ENCODE measurements at regions not wholly inside any gene's neighbourhood (a gene's known extent, or its start where the extent isn't known, plus 50 kb on each side); places are given as distances from the start of the nearest gene placed in this dataset.
"Not testable (repeated sequence)": the region's sequence is repeated elsewhere in the genome, so short reads cannot be mapped to it uniquely, and the experiment has no call there.

- no peaks in the 10 kb centered on the region for H3K9me3 ChIP-seq
- WGBS: 89% methylated on average over 4 of the region's 4 CpGs
- H3K4me1 ChIP-seq: no peaks in the 10 kb centered on the region
- no peaks in the 10 kb centered on the region for H3K27me3 ChIP-seq
- no peak for TF ChIP-seq POLR2AphosphoS5 (IDR thresholded peaks at IDR 0.05)
- H3K4me3 ChIP-seq: no peak overlapping the region
- no peaks in the 10 kb centered on the region for H3K36me3 ChIP-seq
- no peak for DNase-seq (ENCODE audit: low spot score in 2 of 2)
- H3K27ac ChIP-seq: no peak overlapping the region
Observed at GRCh38 chr17:70520956-70521355, 351.6 kb downstream of the KCNJ2 start.

GRCh38 chr17:70521821-70522256 lies 352.5 kb downstream of the KCNJ2 start:
- Histone ChIP-seq H3K27ac (no peak overlapping the region), H3K4me3 (no peak overlapping the region), H3K36me3 (no peaks in the 10 kb centered on the region), H3K9me3 (no peaks in the 10 kb centered on the region), H3K4me1 (no peaks in the 10 kb centered on the region), H3K27me3 (no peaks in the 10 kb centered on the region)
- DNase-seq (ENCODE audit: low spot score in 2 of 2): no peak
- no peak for TF ChIP-seq POLR2A (IDR thresholded peaks at IDR 0.05)
- TF ChIP-seq POLR2AphosphoS5 (IDR thresholded peaks at IDR 0.05): no peak
- no peak for TF ChIP-seq EP300 (IDR thresholded peaks at IDR 0.05)
- no peak for TF ChIP-seq CTCF (IDR thresholded peaks at IDR 0.05)
- WGBS: 4% methylated on average over 3 of the region's 3 CpGs

GRCh38 chr17:70523426-70523825 lies 354.1 kb downstream of the KCNJ2 start:
- H3K4me3 ChIP-seq: no peak overlapping the region
- no peak for TF ChIP-seq EP300 (IDR thresholded peaks at IDR 0.05)
- no peak for DNase-seq (ENCODE audit: low spot score in 2 of 2)
- H3K27me3 ChIP-seq: no peaks in the 10 kb centered on the region
- H3K9me3 ChIP-seq: no peaks in the 10 kb centered on the region
- H3K36me3 ChIP-seq: no peaks in the 10 kb centered on the region
- no peak overlapping the region for H3K27ac ChIP-seq
- no peaks in the 10 kb centered on the region for H3K4me1 ChIP-seq
- WGBS: 73% methylated on average over 4 of the region's 4 CpGs

GRCh38 chr17:70525035-70525434 lies 355.7 kb downstream of the KCNJ2 start:
- WGBS: 91% methylated on average over 7 of the region's 7 CpGs
- H3K4me3 ChIP-seq; H3K9me3 ChIP-seq; H3K36me3 ChIP-seq; H3K4me1 ChIP-seq; H3K27me3 ChIP-seq; H3K27ac ChIP-seq; DNase-seq (ENCODE audit: low spot score in 2 of 2): not testable (repeated sequence)

GRCh38 chr17:70525961-70526360 lies 356.6 kb downstream of the KCNJ2 start:
- DNase-seq (ENCODE audit: low spot score in 2 of 2): no peak
- no peaks in the 10 kb centered on the region for H3K4me1 ChIP-seq
- 79% methylated on average over 5 of the region's 5 CpGs for WGBS
- no peak overlapping the region for H3K4me3 ChIP-seq
- no peak for TF ChIP-seq POLR2A (IDR thresholded peaks at IDR 0.05)
- no peak for TF ChIP-seq POLR2AphosphoS5 (IDR thresholded peaks at IDR 0.05)
- TF ChIP-seq CTCF (IDR thresholded peaks at IDR 0.05): no peak
- no peak for TF ChIP-seq EP300 (IDR thresholded peaks at IDR 0.05)
- H3K27me3 ChIP-seq: no peaks in the 10 kb centered on the region
- no peak overlapping the region for H3K27ac ChIP-seq
- H3K9me3 ChIP-seq: no peaks in the 10 kb centered on the region
- H3K36me3 ChIP-seq: no peaks in the 10 kb centered on the region

- H3K4me1 ChIP-seq: no peaks in the 10 kb centered on the region
- no peaks in the 10 kb centered on the region for H3K27me3 ChIP-seq
- DNase-seq (ENCODE audit: low spot score in 2 of 2): no peak
- WGBS: 83% methylated on average over 3 of the region's 3 CpGs
- H3K36me3 ChIP-seq: no peaks in the 10 kb centered on the region
- no peak overlapping the region for H3K4me3 ChIP-seq
- no peak overlapping the region for H3K27ac ChIP-seq
- no peak for TF ChIP-seq EP300 (IDR thresholded peaks at IDR 0.05)
- TF ChIP-seq POLR2A (IDR thresholded peaks at IDR 0.05): no peak
- TF ChIP-seq POLR2AphosphoS5 (IDR thresholded peaks at IDR 0.05): no peak
- TF ChIP-seq CTCF (IDR thresholded peaks at IDR 0.05): no peak
- no peaks in the 10 kb centered on the region for H3K9me3 ChIP-seq
Observed at GRCh38 chr17:70527364-70527888, 358.1 kb downstream of the KCNJ2 start.

- no peaks in the 10 kb centered on the region for H3K9me3 ChIP-seq
Observed at GRCh38 chr17:70533427-70533826, 364.1 kb downstream of the KCNJ2 start.

More at GRCh38 chr17:70533427-70533826, 364.1 kb downstream of the KCNJ2 start:
- Histone ChIP-seq H3K36me3 (no peaks in the 10 kb centered on the region), H3K27ac (no peak overlapping the region), H3K4me3 (no peak overlapping the region), H3K4me1 (no peaks in the 10 kb centered on the region), H3K27me3 (no peaks in the 10 kb centered on the region)
- 67% methylated on average over 2 of the region's 2 CpGs for WGBS
- TF ChIP-seq POLR2A (IDR thresholded peaks at IDR 0.05) (no peak), CTCF (IDR thresholded peaks at IDR 0.05) (no peak), EP300 (IDR thresholded peaks at IDR 0.05) (no peak), POLR2AphosphoS5 (IDR thresholded peaks at IDR 0.05) (no peak)
- no peak for DNase-seq (ENCODE audit: low spot score in 2 of 2)
